ENCODE measurements at regions not wholly inside any gene's neighbourhood (a gene's known extent, or its start where the extent isn't known, plus 50 kb on each side); places are given as distances from the start of the nearest gene placed in this dataset.
"Not testable (repeated sequence)": the region's sequence is repeated elsewhere in the genome, so short reads cannot be mapped to it uniquely, and the experiment has no call there.

DNA sequence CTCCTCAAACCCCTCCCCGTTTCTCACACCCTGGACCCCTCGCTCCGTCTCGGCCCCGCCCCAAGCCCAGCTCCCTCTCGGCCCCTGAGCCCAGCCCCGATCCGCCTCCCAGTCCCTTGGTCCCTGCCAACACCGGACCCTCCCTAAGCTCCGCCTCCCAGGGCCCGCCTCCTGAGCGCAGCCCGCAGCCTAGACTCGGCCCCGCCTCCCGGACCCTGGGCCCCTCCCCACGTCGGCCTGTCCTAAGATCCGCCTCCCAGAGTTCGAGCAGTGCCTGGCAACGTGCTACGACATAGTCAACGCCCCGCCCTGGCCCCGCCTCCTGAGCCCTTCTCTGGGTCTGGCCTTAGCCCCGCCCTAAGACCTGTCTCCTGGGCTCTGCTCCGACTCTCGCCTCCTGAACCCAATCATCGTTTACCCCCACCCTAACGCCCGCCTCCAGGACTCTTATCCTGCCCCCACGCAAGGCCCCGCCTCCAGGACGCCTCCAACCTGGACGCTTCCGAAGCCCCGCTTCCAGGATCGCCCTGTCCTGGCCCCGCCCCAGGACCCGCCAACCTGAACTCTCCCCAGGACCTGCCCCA, 53.1 kb upstream of the ROPN1B start:
- DNase-seq (ENCODE audit: low read depth), result peak; percentile 98

DNA sequence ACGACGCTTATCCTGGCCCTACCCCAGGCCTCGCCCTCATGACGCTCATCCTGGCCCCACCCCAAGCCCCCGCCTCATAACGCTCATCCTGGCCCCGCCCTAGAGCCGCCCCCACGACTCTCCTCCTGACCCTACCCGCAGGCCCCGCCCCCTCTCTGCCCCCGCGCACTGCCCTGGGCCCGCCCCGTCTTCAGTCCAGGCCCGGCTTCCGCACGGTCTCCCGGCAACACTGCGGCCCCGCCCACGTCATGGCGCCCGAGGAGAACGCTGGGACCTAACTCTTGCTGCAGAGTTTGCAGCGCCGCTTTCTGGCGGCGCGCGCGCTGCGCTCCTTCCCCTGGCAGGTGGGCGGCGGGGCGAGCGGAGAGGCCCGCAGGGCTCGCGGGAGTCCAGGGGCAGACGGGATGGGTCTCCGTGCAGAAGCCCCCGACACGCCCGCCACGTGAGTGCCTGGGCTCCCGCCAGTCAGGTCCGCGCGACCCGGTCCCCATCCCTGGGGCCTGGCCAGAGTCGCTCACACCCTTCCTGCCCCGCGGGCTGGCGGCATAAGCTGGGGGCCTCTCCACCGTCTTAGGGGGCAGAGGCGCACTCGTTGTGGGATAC, 52.5 kb upstream of the ROPN1B start:
- DNase-seq (ENCODE audit: low read depth), result peak; percentile 92

DNA sequence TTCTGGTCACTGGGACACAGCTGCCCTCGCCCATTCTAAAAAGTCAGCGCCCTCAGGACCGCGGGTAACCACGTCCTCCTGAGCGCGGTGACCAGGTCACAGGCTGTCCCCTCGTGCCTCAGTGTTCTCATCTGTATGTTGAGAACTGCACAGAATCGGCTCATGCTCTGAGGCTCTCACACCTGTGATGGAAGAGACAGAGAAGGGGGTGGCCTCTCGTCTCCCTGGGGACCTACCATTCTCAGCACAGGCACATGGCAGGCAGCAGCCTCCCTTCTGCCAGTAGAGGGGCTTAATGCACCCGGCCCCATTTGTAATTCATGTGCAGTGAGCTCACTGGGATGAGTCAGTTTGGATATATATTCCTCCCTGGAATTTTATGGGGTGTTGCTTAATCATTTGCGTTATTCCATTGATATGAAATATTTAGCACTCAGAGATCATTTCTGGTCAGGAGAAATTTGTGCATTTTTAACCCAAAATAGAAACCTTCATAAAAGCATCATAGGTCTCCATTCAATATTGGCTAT, 51.9 kb upstream of the ROPN1B start:
- peak; percentile 51 for DNase-seq (ENCODE audit: low read depth)

DNA sequence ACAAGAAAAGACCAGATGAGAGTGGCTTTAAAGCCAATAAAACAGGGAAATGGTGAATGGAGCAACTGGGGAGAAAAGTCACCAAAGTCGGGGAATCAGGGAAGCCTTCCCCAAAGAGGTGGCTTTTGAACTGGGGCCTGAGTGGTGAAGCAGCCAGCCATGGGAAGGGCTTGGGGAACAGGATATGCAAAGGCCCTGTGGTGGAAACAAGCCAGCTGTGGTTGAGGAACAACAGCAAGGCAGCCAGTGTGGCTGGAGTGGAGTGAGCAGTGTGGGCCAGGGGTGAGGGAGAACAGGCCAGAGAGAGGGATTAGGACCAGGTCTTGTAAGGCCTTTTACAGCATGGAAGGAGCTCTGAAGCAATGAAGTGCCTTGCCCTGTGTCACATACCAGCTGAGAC, 51.0 kb upstream of the ROPN1B start:
- DNase-seq (ENCODE audit: low read depth), result not testable (repeated sequence)

GRCh38 chr3:125918451-125918850, 50.5 kb upstream of the ROPN1B start:
- not testable (repeated sequence) for DNase-seq (ENCODE audit: low read depth)

GRCh38 chr3:125918866-125919265, 50.1 kb upstream of the ROPN1B start:
- not testable (repeated sequence) for DNase-seq (ENCODE audit: low read depth)
